Tibial nerve (tissue), 4 donors: ENCODE measurements at regions not wholly inside any gene's neighbourhood (a gene's known extent, or its start where the extent isn't known, plus 50 kb on each side); places are given as distances from the start of the nearest gene placed in this dataset.

Source experiments
- EP300 ChIP-seq, 2 donors: sonication (generic); formaldehyde crosslinking; IDR thresholded peaks; one replicate each; pipeline ENCODE4 v1.6.1; 2017; ENCODE audit warnings: antibody characterized with exemption in 2 of 2, mild to moderate bottlenecking in 1 of 2
- POLR2A ChIP-seq, 2 donors: fragments of 450-650 bp; IDR thresholded peaks; one replicate each; pipeline ENCODE4 v1.6.1; 2017; ENCODE audit warnings: antibody characterized with exemption in 2 of 2, mild to moderate bottlenecking in 2 of 2, moderate library complexity in 2 of 2
- TF ChIP-seq, protein P1 (sequence below), 5 experiments: fragments of 200-600 bp in 3 of 5; fragments of 450-650 bp in 2 of 5; sonication (generic) in 3 of 5; IDR thresholded peaks; one replicate each; pipeline ENCODE4 v1.5.1; 2016 to 2019; ENCODE audit warnings: antibody characterized with exemption in 5 of 5, mild to moderate bottlenecking in 3 of 5, moderate library complexity in 2 of 5

DNA sequence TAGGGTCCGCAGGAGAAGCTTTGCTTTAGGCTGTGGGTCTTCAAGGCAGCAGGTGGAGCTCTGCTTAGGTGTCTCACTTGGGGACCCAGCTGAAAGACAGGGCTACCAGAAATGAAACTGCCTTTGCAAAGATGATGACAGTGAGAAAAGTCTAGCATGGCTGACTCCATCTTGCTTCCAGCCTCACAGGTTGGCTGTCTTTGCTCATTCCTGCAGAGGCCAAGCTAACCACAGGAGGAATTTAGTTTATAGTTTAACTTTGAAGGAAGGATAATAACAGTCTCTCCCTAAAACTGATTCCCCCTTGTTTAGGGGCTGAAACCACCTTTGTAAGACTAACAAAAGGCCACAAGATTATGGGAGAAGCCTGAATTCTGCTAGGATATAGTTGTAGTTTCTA lies 252.4 kb downstream of the UQCRFS1 start:
- TF ChIP-seq POLR2A (IDR thresholded peaks at IDR 0.05) (no peak), EP300 (IDR thresholded peaks at IDR 0.05) (no peak)
- TF ChIP-seq, protein P1, sequence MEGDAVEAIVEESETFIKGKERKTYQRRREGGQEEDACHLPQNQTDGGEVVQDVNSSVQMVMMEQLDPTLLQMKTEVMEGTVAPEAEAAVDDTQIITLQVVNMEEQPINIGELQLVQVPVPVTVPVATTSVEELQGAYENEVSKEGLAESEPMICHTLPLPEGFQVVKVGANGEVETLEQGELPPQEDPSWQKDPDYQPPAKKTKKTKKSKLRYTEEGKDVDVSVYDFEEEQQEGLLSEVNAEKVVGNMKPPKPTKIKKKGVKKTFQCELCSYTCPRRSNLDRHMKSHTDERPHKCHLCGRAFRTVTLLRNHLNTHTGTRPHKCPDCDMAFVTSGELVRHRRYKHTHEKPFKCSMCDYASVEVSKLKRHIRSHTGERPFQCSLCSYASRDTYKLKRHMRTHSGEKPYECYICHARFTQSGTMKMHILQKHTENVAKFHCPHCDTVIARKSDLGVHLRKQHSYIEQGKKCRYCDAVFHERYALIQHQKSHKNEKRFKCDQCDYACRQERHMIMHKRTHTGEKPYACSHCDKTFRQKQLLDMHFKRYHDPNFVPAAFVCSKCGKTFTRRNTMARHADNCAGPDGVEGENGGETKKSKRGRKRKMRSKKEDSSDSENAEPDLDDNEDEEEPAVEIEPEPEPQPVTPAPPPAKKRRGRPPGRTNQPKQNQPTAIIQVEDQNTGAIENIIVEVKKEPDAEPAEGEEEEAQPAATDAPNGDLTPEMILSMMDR (IDR thresholded peaks at IDR 0.05), result no peak
